ENCODE measurements at regions not wholly inside any gene's neighbourhood (a gene's known extent, or its start where the extent isn't known, plus 50 kb on each side); places are given as distances from the start of the nearest gene placed in this dataset.

DNA sequence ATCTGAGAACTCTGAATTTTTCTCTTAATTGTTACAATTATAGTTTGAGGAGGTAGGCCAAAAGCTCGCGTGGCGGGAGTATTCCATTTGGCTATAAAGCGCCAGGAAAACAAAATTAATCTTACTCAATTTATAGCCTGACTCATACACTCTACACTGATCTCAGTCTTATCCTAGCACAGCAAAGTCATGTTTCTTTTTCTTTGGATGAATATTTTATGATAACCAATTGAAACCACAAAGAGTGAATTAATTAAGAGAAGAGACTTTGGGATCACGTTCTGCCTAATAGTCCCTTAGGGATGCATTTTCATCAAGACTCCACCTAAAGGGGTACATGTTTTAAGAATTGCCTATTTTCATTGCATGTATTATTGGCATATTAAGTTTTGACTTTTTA lies 420.8 kb downstream of the HGF start:
- no peak for DNase-seq
- intact Hi-C loops (cut with DNase I) = no loop called here
- WGBS, 4 donors = 80 to 88% (median 82%) methylated on average over 5 of the region's 5 CpGs
- Histone ChIP-seq H3K9me3 (replicated peaks in 1 of 3) (no peaks in the 10 kb centered on the region), H3K4me3 (no peak overlapping the region), H3K36me3 (replicated peaks in 1 of 2) (no peaks in the 10 kb centered on the region), H3K27ac (no peak overlapping the region), H3K4me1 (replicated peaks in 1 of 2) (no peaks in the 10 kb centered on the region), H3K27me3 (no peaks in the 10 kb centered on the region)
- TF ChIP-seq, protein P1, sequence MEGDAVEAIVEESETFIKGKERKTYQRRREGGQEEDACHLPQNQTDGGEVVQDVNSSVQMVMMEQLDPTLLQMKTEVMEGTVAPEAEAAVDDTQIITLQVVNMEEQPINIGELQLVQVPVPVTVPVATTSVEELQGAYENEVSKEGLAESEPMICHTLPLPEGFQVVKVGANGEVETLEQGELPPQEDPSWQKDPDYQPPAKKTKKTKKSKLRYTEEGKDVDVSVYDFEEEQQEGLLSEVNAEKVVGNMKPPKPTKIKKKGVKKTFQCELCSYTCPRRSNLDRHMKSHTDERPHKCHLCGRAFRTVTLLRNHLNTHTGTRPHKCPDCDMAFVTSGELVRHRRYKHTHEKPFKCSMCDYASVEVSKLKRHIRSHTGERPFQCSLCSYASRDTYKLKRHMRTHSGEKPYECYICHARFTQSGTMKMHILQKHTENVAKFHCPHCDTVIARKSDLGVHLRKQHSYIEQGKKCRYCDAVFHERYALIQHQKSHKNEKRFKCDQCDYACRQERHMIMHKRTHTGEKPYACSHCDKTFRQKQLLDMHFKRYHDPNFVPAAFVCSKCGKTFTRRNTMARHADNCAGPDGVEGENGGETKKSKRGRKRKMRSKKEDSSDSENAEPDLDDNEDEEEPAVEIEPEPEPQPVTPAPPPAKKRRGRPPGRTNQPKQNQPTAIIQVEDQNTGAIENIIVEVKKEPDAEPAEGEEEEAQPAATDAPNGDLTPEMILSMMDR (IDR thresholded peaks at IDR 0.05) = no peak
- no peak for TF ChIP-seq POLR2A (IDR thresholded peaks at IDR 0.05)

DNA sequence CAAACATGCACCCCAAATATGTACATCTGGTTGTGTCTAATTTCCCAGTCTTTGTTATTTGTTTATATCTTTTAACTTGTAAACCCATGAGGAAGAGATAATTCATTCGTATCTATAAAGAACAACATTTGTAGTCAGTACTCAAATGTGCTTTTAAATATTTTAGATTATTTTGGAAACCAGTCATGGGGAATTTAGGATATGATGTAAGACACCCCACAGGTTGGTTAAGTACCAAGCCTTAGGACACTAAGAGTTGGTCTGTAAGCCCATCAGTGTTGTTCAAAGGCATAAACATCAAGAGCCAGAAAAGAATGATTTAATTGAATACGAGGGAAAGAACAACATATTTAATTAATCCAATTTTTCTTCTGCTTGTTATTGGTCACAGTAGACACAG lies 421.1 kb upstream of the SEMA3C start:
- intact Hi-C loops (cut with DNase I) = no loop called here
- WGBS, 4 donors = 52 to 64% (median 57%) methylated on average over 2 of the region's 2 CpGs

DNA sequence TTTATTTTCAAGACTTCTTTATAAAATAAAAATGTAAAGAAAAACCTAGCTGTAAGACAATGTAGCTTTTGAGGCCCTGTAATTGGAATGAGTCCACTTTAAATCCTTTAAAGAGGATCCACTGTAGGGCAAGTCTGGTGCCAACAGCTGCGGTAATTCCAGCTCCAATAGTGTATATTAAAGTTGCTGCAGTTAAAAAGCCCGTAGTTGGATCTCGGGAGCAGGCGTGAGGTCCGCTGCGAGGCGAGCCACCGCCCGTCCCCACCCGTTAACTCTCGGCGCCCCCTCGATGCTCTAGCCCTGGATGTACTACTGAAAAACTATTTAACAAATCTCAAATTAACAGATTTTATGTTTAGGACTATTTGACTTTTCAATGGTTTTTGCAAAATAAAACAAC lies 414.7 kb upstream of the SEMA3C start:
- 90 to 96% (median 91%) methylated on average over 13 of the region's 13 CpGs for WGBS, 4 donors
- H3K4me3 ChIP-seq = no peak overlapping the region
- H3K4me1 ChIP-seq (replicated peaks in 1 of 2) = no peaks in the 10 kb centered on the region
- no peaks in the 10 kb centered on the region for H3K36me3 ChIP-seq (replicated peaks in 1 of 2)
- no peak overlapping the region for H3K27ac ChIP-seq
- TF ChIP-seq, protein P1 (IDR thresholded peaks at IDR 0.05) = no peak
- DNase-seq = no peak
- H3K27me3 ChIP-seq = no peaks in the 10 kb centered on the region
- no peaks in the 10 kb centered on the region for H3K9me3 ChIP-seq (replicated peaks in 1 of 3)
- intact Hi-C loops (cut with DNase I) = no loop called here

More for the DNA sequence above, 421.1 kb upstream of the SEMA3C start:
- Histone ChIP-seq H3K27ac (no peak overlapping the region), H3K9me3 (replicated peaks in 1 of 3) (no peaks in the 10 kb centered on the region), H3K4me1 (replicated peaks in 1 of 2) (no peaks in the 10 kb centered on the region), H3K4me3 (no peak overlapping the region), H3K27me3 (no peaks in the 10 kb centered on the region), H3K36me3 (replicated peaks in 1 of 2) (no peaks in the 10 kb centered on the region)
- DNase-seq = no peak
- no peak for TF ChIP-seq POLR2A (IDR thresholded peaks at IDR 0.05)
- TF ChIP-seq, protein P1 (IDR thresholded peaks at IDR 0.05) = no peak

DNA sequence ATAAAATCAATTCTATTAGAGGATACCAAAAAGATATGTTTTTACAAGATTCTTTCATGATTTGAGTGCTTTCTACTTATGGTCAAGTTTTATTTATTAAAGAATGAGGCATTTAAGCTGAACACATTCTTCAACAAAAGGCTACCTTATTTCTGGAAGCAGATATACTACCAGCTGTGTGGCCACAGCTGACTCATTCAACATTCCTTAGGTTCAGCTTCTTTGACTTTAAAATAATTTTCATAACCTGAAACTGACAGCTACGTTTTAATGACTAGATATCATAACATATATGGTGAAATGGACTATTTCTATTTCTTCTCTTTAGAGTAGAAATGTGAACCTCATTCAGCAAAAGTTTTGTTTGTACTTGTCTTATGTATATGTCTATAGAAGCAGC lies 414.2 kb upstream of the SEMA3C start:
- no peak for DNase-seq
- Histone ChIP-seq H3K9me3 (replicated peaks in 1 of 3) (no peaks in the 10 kb centered on the region), H3K27me3 (no peaks in the 10 kb centered on the region), H3K36me3 (replicated peaks in 1 of 2) (no peaks in the 10 kb centered on the region), H3K27ac (no peak overlapping the region), H3K4me3 (no peak overlapping the region), H3K4me1 (replicated peaks in 1 of 2) (no peaks in the 10 kb centered on the region)
- intact Hi-C loops (cut with DNase I) = no loop called here
- TF ChIP-seq POLR2A (IDR thresholded peaks at IDR 0.05) = no peak
- TF ChIP-seq, protein P1 (IDR thresholded peaks at IDR 0.05) = no peak
- WGBS, 4 donors = 69 to 88% (median 83%) methylated on average over 1 of the region's 1 CpG

All from adrenal gland (tissue), 9 donors.